Neural progenitor cell (in vitro differentiated cells): ENCODE measurements at regions not wholly inside any gene's neighbourhood (a gene's known extent, or its start where the extent isn't known, plus 50 kb on each side); places are given as distances from the start of the nearest gene placed in this dataset.

ENCODE experiments used
- EZH2 ChIP-seq: fragments of 200-600 bp; sonication (generic); IDR thresholded peaks from 2 replicates; pipeline ENCODE4 v1.6.1; 2017; ENCODE audit warnings: antibody characterized with exemption, mild to moderate bottlenecking, moderate library complexity
- EZH2phosphoT487 ChIP-seq: fragments of 200-600 bp; sonication (generic); IDR thresholded peaks from 2 replicates; pipeline ENCODE4 v1.6.1; 2017; ENCODE audit warnings: antibody characterized with exemption
- TF ChIP-seq, protein P1 (sequence below): fragments of 200-600 bp; sonication (generic); IDR thresholded peaks from 2 replicates; pipeline ENCODE4 v1.5.1; 2017; ENCODE audit warnings: antibody characterized with exemption, mild to moderate bottlenecking

GRCh38 chr3:194079702-194080172, 56.2 kb upstream of the HES1 start:
- TF ChIP-seq, protein P1, sequence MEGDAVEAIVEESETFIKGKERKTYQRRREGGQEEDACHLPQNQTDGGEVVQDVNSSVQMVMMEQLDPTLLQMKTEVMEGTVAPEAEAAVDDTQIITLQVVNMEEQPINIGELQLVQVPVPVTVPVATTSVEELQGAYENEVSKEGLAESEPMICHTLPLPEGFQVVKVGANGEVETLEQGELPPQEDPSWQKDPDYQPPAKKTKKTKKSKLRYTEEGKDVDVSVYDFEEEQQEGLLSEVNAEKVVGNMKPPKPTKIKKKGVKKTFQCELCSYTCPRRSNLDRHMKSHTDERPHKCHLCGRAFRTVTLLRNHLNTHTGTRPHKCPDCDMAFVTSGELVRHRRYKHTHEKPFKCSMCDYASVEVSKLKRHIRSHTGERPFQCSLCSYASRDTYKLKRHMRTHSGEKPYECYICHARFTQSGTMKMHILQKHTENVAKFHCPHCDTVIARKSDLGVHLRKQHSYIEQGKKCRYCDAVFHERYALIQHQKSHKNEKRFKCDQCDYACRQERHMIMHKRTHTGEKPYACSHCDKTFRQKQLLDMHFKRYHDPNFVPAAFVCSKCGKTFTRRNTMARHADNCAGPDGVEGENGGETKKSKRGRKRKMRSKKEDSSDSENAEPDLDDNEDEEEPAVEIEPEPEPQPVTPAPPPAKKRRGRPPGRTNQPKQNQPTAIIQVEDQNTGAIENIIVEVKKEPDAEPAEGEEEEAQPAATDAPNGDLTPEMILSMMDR = no peak
- TF ChIP-seq EZH2 (no peak), EZH2phosphoT487 (no peak)
